HepG2 (cell line): ENCODE measurements at regions not wholly inside any gene's neighbourhood (a gene's known extent, or its start where the extent isn't known, plus 50 kb on each side); places are given as distances from the start of the nearest gene placed in this dataset.
A peak's percentile ranks its signal among the peaks of the same experiment; 100 is the strongest.

Experiments used
- BORCS8-MEF2B ChIP-seq: sonication (generic); formaldehyde crosslinking; IDR thresholded peaks from 2 replicates; pipeline ENCODE4 v1.8.0; 2022; ENCODE audit warnings: mild to moderate bottlenecking, missing genetic modification reagents
- NR1H2 ChIP-seq: sonication (generic); formaldehyde crosslinking; IDR thresholded peaks from 2 replicates; pipeline ENCODE4 v1.8.1; 2022; ENCODE audit warnings: low read depth, missing genetic modification reagents, borderline replicate concordance
- NR2F2 ChIP-seq: IDR thresholded peaks from 2 replicates; pipeline ENCODE4 v1.6.1; 2012; ENCODE audit warnings: low read depth, inconsistent platforms, borderline replicate concordance
- ZBTB42 ChIP-seq: sonication (generic); formaldehyde crosslinking; IDR thresholded peaks from 2 replicates; pipeline ENCODE4 v1.5.0; 2020; ENCODE audit warnings: mild to moderate bottlenecking, missing genetic modification reagents
- ZBTB49 ChIP-seq: sonication (generic); formaldehyde crosslinking; IDR thresholded peaks from 2 replicates; pipeline ENCODE4 v1.4.0; 2020; ENCODE audit warnings: missing genetic modification reagents, borderline replicate concordance
- ZMYM4 ChIP-seq: sonication (generic); formaldehyde crosslinking; IDR thresholded peaks from 2 replicates; pipeline ENCODE4 v1.8.1; 2023; ENCODE audit warnings: mild to moderate bottlenecking, missing genetic modification reagents
- ZNF160 ChIP-seq: sonication (generic); formaldehyde crosslinking; IDR thresholded peaks from 2 replicates; pipeline ENCODE4 v1.8.0; 2022; ENCODE audit warnings: mild to moderate bottlenecking, inconsistent platforms, missing genetic modification reagents
- ZNF251 ChIP-seq: sonication (generic); formaldehyde crosslinking; IDR thresholded peaks from 2 replicates; pipeline ENCODE4 v1.9.0; 2021; ENCODE audit warnings: mild to moderate bottlenecking, missing genetic modification reagents
- ZNF331 ChIP-seq: sonication (generic); formaldehyde crosslinking; IDR thresholded peaks from 2 replicates; pipeline ENCODE4 v1.4.0; 2020; ENCODE audit warnings: missing genetic modification reagents
- ZNF350 ChIP-seq: sonication (generic); formaldehyde crosslinking; IDR thresholded peaks from 2 replicates; pipeline ENCODE4 v1.4.0; 2020; ENCODE audit warnings: mild to moderate bottlenecking, low read depth, missing genetic modification reagents, borderline replicate concordance
- ZNF761 ChIP-seq: sonication (generic); formaldehyde crosslinking; conservative IDR thresholded peaks from 2 replicates; pipeline ENCODE4 v1.4.0; 2020; ENCODE audit warnings: mild to moderate bottlenecking, missing genetic modification reagents
- ZNF784 ChIP-seq: sonication (generic); formaldehyde crosslinking; IDR thresholded peaks from 2 replicates; pipeline ENCODE4 v1.5.1; 2020; ENCODE audit warnings: missing genetic modification reagents, mild to moderate bottlenecking, borderline replicate concordance
- ZSCAN31 ChIP-seq: sonication (generic); formaldehyde crosslinking; IDR thresholded peaks from 2 replicates; pipeline ENCODE4 v1.5.0; 2020; ENCODE audit warnings: low read depth, mild to moderate bottlenecking, missing genetic modification reagents
- TF ChIP-seq, protein P1 (sequence below): sonication (generic); formaldehyde crosslinking; IDR thresholded peaks from 2 replicates; pipeline ENCODE4 v1.5.0; 2020; ENCODE audit warnings: missing genetic modification reagents, mild to moderate bottlenecking, borderline replicate concordance
- TF ChIP-seq, protein P2 (sequence below): sonication (generic); formaldehyde crosslinking; IDR thresholded peaks from 2 replicates; pipeline ENCODE4 v1.4.0; 2020; ENCODE audit warnings: missing genetic modification reagents, mild to moderate bottlenecking, borderline replicate concordance
- TF ChIP-seq, protein P3 (sequence below): sonication (generic); formaldehyde crosslinking; IDR thresholded peaks from 2 replicates; pipeline ENCODE4 v1.5.0; 2020; ENCODE audit warnings: mild to moderate bottlenecking, missing genetic modification reagents

DNA sequence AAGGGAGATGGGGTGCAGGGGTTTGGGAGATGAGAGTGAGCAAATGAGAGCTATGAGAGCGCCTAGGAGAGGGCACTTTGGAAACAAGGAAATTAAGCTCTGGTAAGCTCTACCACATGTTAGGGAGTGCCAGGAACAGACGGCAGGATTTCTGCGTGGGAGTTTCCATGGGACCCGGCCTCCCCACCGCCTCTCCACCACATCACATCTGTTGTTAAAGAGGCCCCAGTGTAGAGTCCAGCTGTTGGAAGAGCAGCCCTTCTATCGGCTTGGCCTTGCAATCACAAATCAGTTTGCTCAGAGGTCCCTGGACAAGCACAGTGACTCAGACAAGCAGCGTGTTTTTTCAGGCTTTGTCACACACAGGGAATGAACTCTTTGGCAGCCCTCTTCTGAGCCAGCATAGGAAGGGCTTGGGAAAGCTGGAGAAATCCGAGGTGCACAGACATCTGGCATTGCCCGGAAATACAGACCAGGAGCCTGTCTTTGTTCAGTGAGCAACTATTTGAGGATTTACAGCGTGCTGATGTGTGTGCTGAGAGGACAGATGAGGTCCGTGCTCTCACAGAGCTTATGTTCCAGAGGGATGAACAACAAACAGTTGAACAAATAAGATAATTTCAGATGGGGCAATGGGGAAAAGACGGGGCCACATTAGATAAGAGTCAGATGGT, 370.6 kb upstream of the PROK2 start (continued):
- TF ChIP-seq, protein P1, sequence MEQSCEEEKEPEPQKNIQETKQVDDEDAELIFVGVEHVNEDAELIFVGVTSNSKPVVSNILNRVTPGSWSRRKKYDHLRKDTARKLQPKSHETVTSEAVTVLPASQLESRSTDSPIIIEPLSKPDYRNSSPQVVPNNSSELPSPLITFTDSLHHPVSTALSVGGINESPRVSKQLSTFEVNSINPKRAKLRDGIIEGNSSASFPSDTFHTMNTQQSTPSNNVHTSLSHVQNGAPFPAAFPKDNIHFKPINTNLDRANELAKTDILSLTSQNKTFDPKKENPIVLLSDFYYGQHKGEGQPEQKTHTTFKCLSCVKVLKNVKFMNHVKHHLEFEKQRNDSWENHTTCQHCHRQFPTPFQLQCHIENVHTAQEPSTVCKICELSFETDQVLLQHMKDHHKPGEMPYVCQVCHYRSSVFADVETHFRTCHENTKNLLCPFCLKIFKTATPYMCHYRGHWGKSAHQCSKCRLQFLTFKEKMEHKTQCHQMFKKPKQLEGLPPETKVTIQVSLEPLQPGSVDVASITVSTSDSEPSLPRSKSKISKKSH (CRISPR knock-in tag), result no peak
- no peak for TF ChIP-seq BORCS8-MEF2B (CRISPR knock-in tag)
- 0 out of 2 replicates have a peak, but pooled peaks have one; percentile 62 for TF ChIP-seq ZNF350
- TF ChIP-seq ZNF784 (CRISPR knock-in tag), result no peak
- TF ChIP-seq ZNF160 (CRISPR knock-in tag), result no peak
- TF ChIP-seq NR1H2 (CRISPR knock-in tag), result no peak
- no peak for TF ChIP-seq ZNF251 (CRISPR knock-in tag)
- no peak for TF ChIP-seq ZBTB49 (CRISPR knock-in tag)
- TF ChIP-seq ZNF761 (CRISPR knock-in tag), result no peak
- no peak for TF ChIP-seq NR2F2
- TF ChIP-seq, protein P2, sequence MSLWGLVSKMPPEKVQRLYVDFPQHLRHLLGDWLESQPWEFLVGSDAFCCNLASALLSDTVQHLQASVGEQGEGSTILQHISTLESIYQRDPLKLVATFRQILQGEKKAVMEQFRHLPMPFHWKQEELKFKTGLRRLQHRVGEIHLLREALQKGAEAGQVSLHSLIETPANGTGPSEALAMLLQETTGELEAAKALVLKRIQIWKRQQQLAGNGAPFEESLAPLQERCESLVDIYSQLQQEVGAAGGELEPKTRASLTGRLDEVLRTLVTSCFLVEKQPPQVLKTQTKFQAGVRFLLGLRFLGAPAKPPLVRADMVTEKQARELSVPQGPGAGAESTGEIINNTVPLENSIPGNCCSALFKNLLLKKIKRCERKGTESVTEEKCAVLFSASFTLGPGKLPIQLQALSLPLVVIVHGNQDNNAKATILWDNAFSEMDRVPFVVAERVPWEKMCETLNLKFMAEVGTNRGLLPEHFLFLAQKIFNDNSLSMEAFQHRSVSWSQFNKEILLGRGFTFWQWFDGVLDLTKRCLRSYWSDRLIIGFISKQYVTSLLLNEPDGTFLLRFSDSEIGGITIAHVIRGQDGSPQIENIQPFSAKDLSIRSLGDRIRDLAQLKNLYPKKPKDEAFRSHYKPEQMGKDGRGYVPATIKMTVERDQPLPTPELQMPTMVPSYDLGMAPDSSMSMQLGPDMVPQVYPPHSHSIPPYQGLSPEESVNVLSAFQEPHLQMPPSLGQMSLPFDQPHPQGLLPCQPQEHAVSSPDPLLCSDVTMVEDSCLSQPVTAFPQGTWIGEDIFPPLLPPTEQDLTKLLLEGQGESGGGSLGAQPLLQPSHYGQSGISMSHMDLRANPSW, result peak; percentile 49; the same call in 1 of the 2 replicates
- TF ChIP-seq ZBTB42 (CRISPR knock-in tag), result peak; percentile 92; the same call in 1 of the 2 replicates
- TF ChIP-seq, protein P3, sequence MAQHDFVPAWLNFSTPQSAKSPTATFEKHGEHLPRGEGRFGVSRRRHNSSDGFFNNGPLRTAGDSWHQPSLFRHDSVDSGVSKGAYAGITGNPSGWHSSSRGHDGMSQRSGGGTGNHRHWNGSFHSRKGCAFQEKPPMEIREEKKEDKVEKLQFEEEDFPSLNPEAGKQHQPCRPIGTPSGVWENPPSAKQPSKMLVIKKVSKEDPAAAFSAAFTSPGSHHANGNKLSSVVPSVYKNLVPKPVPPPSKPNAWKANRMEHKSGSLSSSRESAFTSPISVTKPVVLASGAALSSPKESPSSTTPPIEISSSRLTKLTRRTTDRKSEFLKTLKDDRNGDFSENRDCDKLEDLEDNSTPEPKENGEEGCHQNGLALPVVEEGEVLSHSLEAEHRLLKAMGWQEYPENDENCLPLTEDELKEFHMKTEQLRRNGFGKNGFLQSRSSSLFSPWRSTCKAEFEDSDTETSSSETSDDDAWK (CRISPR knock-in tag), result no peak
- no peak; the same call in 1 of the 2 replicates for TF ChIP-seq ZNF331 (CRISPR knock-in tag)
- peak; percentile 61; the same call in 1 of the 2 replicates for TF ChIP-seq ZSCAN31 (CRISPR knock-in tag)
- peak; percentile 29; the same call in 1 of the 2 replicates for TF ChIP-seq ZMYM4 (CRISPR knock-in tag)
